H1 (cell line): ENCODE measurements at regions not wholly inside any gene's neighbourhood (a gene's known extent, or its start where the extent isn't known, plus 50 kb on each side); places are given as distances from the start of the nearest gene placed in this dataset.
A peak's percentile ranks its signal among the peaks of the same experiment; 100 is the strongest.

Experiments
- CTCF ChIA-PET: fragments of 300-600 bp; sonication (Branson Sonifier 250); formaldehyde crosslinking; loops from one replicate; lab custom pipeline; 2021; ENCODE audit not compliant: partially characterized antibody; lab: Charles Lee
- POLR2A ChIA-PET: fragments of 300-600 bp; sonication (Branson Sonifier 250); formaldehyde crosslinking; loops from one replicate; lab custom pipeline; 2021; ENCODE audit warnings: inconsistent platforms; ENCODE audit not compliant: partially characterized antibody; lab: Charles Lee
- DNase-seq, 2 experiments: peaks; one replicate each; pipeline versions ENCODE4 v3.0.0 to v3.0.0-alpha.2; 2010 to 2022; ENCODE audit warnings: low spot score in 2 of 2, low read depth in 1 of 2, mixed read lengths in 1 of 2
- FAIRE-seq: peaks from 2 replicates; lab custom pipeline; 2011; peaks lifted over from hg19 to GRCh38; lab: Jason Lieb, UNC
- H2AFZ ChIP-seq: 2 replicates; pipeline ENCODE4 v1.8.1; 2012; ENCODE audit warnings: low read length, inconsistent platforms
- H2AK5ac ChIP-seq: 2 replicates; pipeline ENCODE4 v1.6.1; 2013; ENCODE audit warnings: low read depth, low read length
- H2BK120ac ChIP-seq: replicated peaks from 2 replicates; pipeline ENCODE3; 2013; ENCODE audit warnings: low read depth, low read length, inconsistent platforms
- H2BK12ac ChIP-seq: 2 replicates; pipeline ENCODE4 v1.6.1; 2013; ENCODE audit warnings: low read depth, low read length
- H2BK15ac ChIP-seq: 2 replicates; pipeline ENCODE4 v1.6.1; 2013; ENCODE audit warnings: low read length
- H2BK20ac ChIP-seq: 2 replicates; pipeline ENCODE4 v1.6.1; 2013; ENCODE audit warnings: low read length
- H2BK5ac ChIP-seq: 2 replicates; pipeline ENCODE4 v1.6.1; 2013; ENCODE audit warnings: low read depth, low read length
- H3K14ac ChIP-seq: 2 replicates; pipeline ENCODE4 v1.6.1; 2013; ENCODE audit warnings: inconsistent platforms; ENCODE audit not compliant: insufficient read length
- H3K18ac ChIP-seq: 2 replicates; pipeline ENCODE4 v1.6.1; 2013; ENCODE audit warnings: low read length; ENCODE audit errors: extremely low read depth
- H3K23ac ChIP-seq: 2 replicates; pipeline ENCODE4 v1.6.1; 2013; ENCODE audit warnings: inconsistent platforms; ENCODE audit not compliant: insufficient read length
- H3K23me2 ChIP-seq: 2 replicates; pipeline ENCODE4 v1.6.1; 2013; ENCODE audit warnings: low read depth, low read length
- H3K27ac ChIP-seq: 2 replicates; pipeline ENCODE4 v1.6.1; 2011; ENCODE audit warnings: low read depth, low read length, inconsistent platforms
- H3K27me3 ChIP-seq, 4 experiments: replicated peaks in 1 of 4; 1 replicate in 1 of 4; 2 replicates in 3 of 4; pipeline versions ENCODE4 v1.6.1 to v1.8.1; 2011 to 2013; ENCODE audit warnings: low read length in 3 of 4, mild to moderate bottlenecking in 3 of 4, inconsistent platforms in 2 of 4, mixed read lengths in 2 of 4, moderate library complexity in 1 of 4; ENCODE audit not compliant: control insufficient read depth in 3 of 4, insufficient read depth in 3 of 4; ENCODE audit errors: extremely low read depth in 1 of 4
- H3K36me3 ChIP-seq, 4 experiments: 2 replicates each; pipeline versions ENCODE4 v1.6.1 to v1.8.1; 2011 to 2013; ENCODE audit warnings: mild to moderate bottlenecking in 4 of 4, low read length in 3 of 4, moderate library complexity in 2 of 4, control low read depth in 1 of 4, inconsistent platforms in 1 of 4; ENCODE audit not compliant: insufficient read depth in 4 of 4, control insufficient read depth in 2 of 4
- H3K4ac ChIP-seq: replicated peaks from 2 replicates; pipeline ENCODE3; 2013; ENCODE audit warnings: low read length, low read depth, mixed read lengths, inconsistent platforms; ENCODE audit not compliant: insufficient read length
- H3K4me1 ChIP-seq, 4 experiments: replicated peaks in 1 of 4; 1 replicate in 1 of 4; 2 replicates in 3 of 4; pipeline versions ENCODE4 v1.6.1 to v1.8.1; 2011 to 2013; ENCODE audit warnings: low read length in 3 of 4, inconsistent platforms in 2 of 4, mixed read lengths in 1 of 4; ENCODE audit not compliant: insufficient read depth in 4 of 4, control insufficient read depth in 3 of 4
- H3K4me2 ChIP-seq, 2 experiments: 2 replicates each; pipeline versions ENCODE4 v1.6.1 to v1.8.1; 2011 to 2013; ENCODE audit warnings: low read depth in 2 of 2, low read length in 2 of 2, control low read depth in 1 of 2, inconsistent platforms in 1 of 2, mild to moderate bottlenecking in 1 of 2; ENCODE audit not compliant: insufficient read depth in 1 of 2
- H3K4me3 ChIP-seq, 4 experiments: fragments of 200-600, 300-600 bp in 1 of 4; sonication (generic), shearing (Covaris generic), sonication (Bioruptor Twin) in 1 of 4; 2 replicates each; pipeline versions ENCODE4 v1.5.1 to v1.8.1; 2011 to 2016; ENCODE audit warnings: low read length in 4 of 4, low read depth in 3 of 4, control low read depth in 2 of 4, inconsistent platforms in 2 of 4, mild to moderate bottlenecking in 2 of 4, mixed read lengths in 1 of 4, moderate library complexity in 1 of 4; ENCODE audit not compliant: insufficient read depth in 2 of 4; ENCODE audit errors: extremely low read depth in 1 of 4
- H3K56ac ChIP-seq: replicated peaks from 2 replicates; pipeline ENCODE3; 2013; ENCODE audit warnings: low read depth, mild to moderate bottlenecking, mixed read lengths, low read length, inconsistent platforms; ENCODE audit not compliant: insufficient read length
- H3K79me1 ChIP-seq: 2 replicates; pipeline ENCODE4 v1.6.1; 2013; ENCODE audit warnings: low read depth, low read length, control low read depth
- H3K79me2 ChIP-seq, 2 experiments: 2 replicates each; pipeline versions ENCODE4 v1.6.1 to v1.8.1; 2012 to 2013; ENCODE audit warnings: low read length in 2 of 2, mild to moderate bottlenecking in 2 of 2, inconsistent platforms in 1 of 2; ENCODE audit not compliant: insufficient read depth in 2 of 2, control insufficient read depth in 1 of 2
- H3K9ac ChIP-seq, 4 experiments: replicated peaks in 1 of 4; 1 replicate in 1 of 4; 2 replicates in 3 of 4; pipeline versions ENCODE4 v1.6.1 to v1.8.1; 2011 to 2013; ENCODE audit warnings: low read depth in 3 of 4, low read length in 3 of 4, control low read depth in 2 of 4, mild to moderate bottlenecking in 2 of 4, moderate library complexity in 2 of 4, inconsistent platforms in 1 of 4; ENCODE audit errors: extremely low read depth in 1 of 4
- H3K9me3 ChIP-seq, 2 experiments: 2 replicates each; pipeline versions ENCODE4 v1.6.1 to v1.8.1; 2012 to 2013; ENCODE audit warnings: mild to moderate bottlenecking in 2 of 2, moderate library complexity in 2 of 2, control low read depth in 1 of 2, inconsistent platforms in 1 of 2, low read depth in 1 of 2, low read length in 1 of 2, mixed read lengths in 1 of 2; ENCODE audit not compliant: insufficient read depth in 2 of 2
- H4K20me1 ChIP-seq, 2 experiments: replicated peaks in 1 of 2; 2 replicates each; pipeline versions ENCODE3 to v1.8.1; 2011 to 2013; ENCODE audit warnings: inconsistent platforms in 2 of 2, low read length in 2 of 2, mild to moderate bottlenecking in 1 of 2; ENCODE audit not compliant: insufficient read depth in 2 of 2, control insufficient read depth in 1 of 2
- H4K5ac ChIP-seq: 2 replicates; pipeline ENCODE4 v1.6.1; 2013; ENCODE audit warnings: low read length, low read depth, mixed read lengths, inconsistent platforms; ENCODE audit not compliant: insufficient read length
- H4K8ac ChIP-seq: 2 replicates; pipeline ENCODE4 v1.8.0; 2013; ENCODE audit warnings: mild to moderate bottlenecking, moderate library complexity, low read length, inconsistent platforms; ENCODE audit not compliant: insufficient read depth; ENCODE audit errors: extremely low read depth
- H4K91ac ChIP-seq: replicated peaks from 2 replicates; pipeline ENCODE3; 2013; ENCODE audit warnings: low read length, mixed read lengths, inconsistent platforms; ENCODE audit not compliant: insufficient read length
- CEBPB ChIP-seq: IDR thresholded peaks from 2 replicates; pipeline ENCODE4 v1.6.1; 2012; ENCODE audit warnings: low read depth, low read length
- JUN ChIP-seq: IDR thresholded peaks from 2 replicates; pipeline ENCODE4 v1.6.1; 2011; ENCODE audit warnings: low read depth, mild to moderate bottlenecking, improper control_type of control experiment, low read length
- POU5F1 ChIP-seq: IDR thresholded peaks from 2 replicates; pipeline ENCODE4 v1.6.1; 2011; ENCODE audit warnings: low read depth, mild to moderate bottlenecking, low read length, moderate library complexity
- SUZ12 ChIP-seq: fragments of 200-600 bp; sonication (generic); IDR thresholded peaks from 2 replicates; pipeline ENCODE4 v1.6.1; 2012; ENCODE audit warnings: mild to moderate bottlenecking, inconsistent platforms, low read length, moderate library complexity, mixed read lengths
- TEAD4 ChIP-seq: IDR thresholded peaks from 2 replicates; pipeline ENCODE4 v1.6.1; 2012; ENCODE audit warnings: low read depth, low read length, inconsistent platforms, mixed read lengths
- YY1 ChIP-seq: IDR thresholded peaks from 2 replicates; pipeline ENCODE4 v1.6.1; 2011; ENCODE audit warnings: low read depth, mild to moderate bottlenecking, low read length
- WGBS, 2 experiments: shearing (Covaris generic) in 1 of 2; methylation state at CpG; one replicate each; pipeline versions ENCODE4 v1.1.6 to v1.1.7; 2013 to 2015; ENCODE audit warnings: low lambda C conversion rate in 2 of 2, mixed read lengths in 2 of 2, inconsistent platforms in 1 of 2, low coverage in 1 of 2, missing lambda C conversion rate in 1 of 2; ENCODE audit not compliant: insufficient replicate concordance in 2 of 2, insufficient coverage in 1 of 2, insufficient read length in 1 of 2; ENCODE audit errors: extremely low coverage in 1 of 2, missing lambda C conversion rate in 1 of 2; 5-methylcytosine and 5-hydroxymethylcytosine counted together
- TF ChIP-seq, protein P1 (sequence below): IDR thresholded peaks from 2 replicates; pipeline ENCODE4 v1.6.1; 2011; ENCODE audit warnings: low read depth, mild to moderate bottlenecking, low read length; ENCODE audit not compliant: insufficient read depth
- TF ChIP-seq, protein P2 (sequence below): IDR thresholded peaks from 2 replicates; pipeline ENCODE4 v1.6.1; 2012; ENCODE audit warnings: inconsistent platforms

- no peak overlapping the region for H3K14ac ChIP-seq
- no peak overlapping the region for H3K56ac ChIP-seq
- no peak overlapping the region for H2BK20ac ChIP-seq
- no peak overlapping the region for H4K91ac ChIP-seq
- no peak for TF ChIP-seq YY1
- TF ChIP-seq, protein P1, sequence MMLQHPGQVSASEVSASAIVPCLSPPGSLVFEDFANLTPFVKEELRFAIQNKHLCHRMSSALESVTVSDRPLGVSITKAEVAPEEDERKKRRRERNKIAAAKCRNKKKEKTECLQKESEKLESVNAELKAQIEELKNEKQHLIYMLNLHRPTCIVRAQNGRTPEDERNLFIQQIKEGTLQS = no peak
- TF ChIP-seq POU5F1 = no peak
- TF ChIP-seq, protein P2, sequence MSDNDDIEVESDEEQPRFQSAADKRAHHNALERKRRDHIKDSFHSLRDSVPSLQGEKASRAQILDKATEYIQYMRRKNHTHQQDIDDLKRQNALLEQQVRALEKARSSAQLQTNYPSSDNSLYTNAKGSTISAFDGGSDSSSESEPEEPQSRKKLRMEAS = no peak
- TF ChIP-seq CEBPB = no peak
- TF ChIP-seq TEAD4 = no peak
- TF ChIP-seq JUN = no peak
- TF ChIP-seq SUZ12 = no peak
- ChIA-PET CTCF (interaction anchor here (1.9 kb wide), 1 partner anchor 14 kb away, joined by 5 read pairs; no protein-coding TSS in a partner anchor), POLR2A (no interaction called here)
- H3K18ac ChIP-seq = no peak overlapping the region
- no peaks in the 10 kb centered on the region for H3K79me1 ChIP-seq
- no peak overlapping the region for H2BK12ac ChIP-seq
- FAIRE-seq (no peak), DNase-seq (no peak)
- H3K4me2 ChIP-seq = no peak overlapping the region
- H3K4ac ChIP-seq = no peak overlapping the region
- H3K9ac ChIP-seq = no peak overlapping the region
- no peak overlapping the region for H2BK120ac ChIP-seq
- 0 out of 4 replicates have a peak, but pooled peaks cover 0 to 3% of the 10 kb centered on the region in 2 experiments for H3K9me3 ChIP-seq
- no peak overlapping the region for H2AFZ ChIP-seq
- H3K23me2 ChIP-seq = no peaks in the 10 kb centered on the region
- no peak overlapping the region for H2AK5ac ChIP-seq
- no peaks in the 10 kb centered on the region for H3K36me3 ChIP-seq
- no peaks in the 10 kb centered on the region for H3K79me2 ChIP-seq
- H4K20me1 ChIP-seq = no peaks in the 10 kb centered on the region
- no peaks in the 10 kb centered on the region for H3K27me3 ChIP-seq
- no peak overlapping the region for H3K4me3 ChIP-seq
- no peak overlapping the region for H3K23ac ChIP-seq
- H3K4me1 ChIP-seq = no peaks in the 10 kb centered on the region
- H2BK15ac ChIP-seq = no peak overlapping the region
- H4K8ac ChIP-seq = no peak overlapping the region
- 90% methylated on average over 7 of the region's 7 CpGs; no CpG with 5 or more reads in 1 of the 2 experiments for WGBS, 2 experiments
- no peak overlapping the region for H4K5ac ChIP-seq
- H3K27ac ChIP-seq = no peak overlapping the region
- 0 out of 2 replicates have a peak overlapping the region, but pooled peaks have one; percentile 19 for H2BK5ac ChIP-seq
Measured at GRCh38 chr2:174659069-174659900, 61.7 kb upstream of the WIPF1 start.
